Breast epithelium (tissue), 3 donors: ENCODE measurements at regions not wholly inside any gene's neighbourhood (a gene's known extent, or its start where the extent isn't known, plus 50 kb on each side); places are given as distances from the start of the nearest gene placed in this dataset.

Source experiments
- CTCF ChIP-seq, 3 donors: fragments of 450-650 bp; IDR thresholded peaks; one replicate each; pipeline ENCODE4 v1.5.1; 2016 to 2017; ENCODE audit warnings: antibody characterized with exemption in 3 of 3, mild to moderate bottlenecking in 3 of 3, moderate library complexity in 3 of 3
- POLR2A ChIP-seq: fragments of 450-650 bp; IDR thresholded peaks from one replicate; pipeline ENCODE4 v1.6.1; 2016; ENCODE audit warnings: antibody characterized with exemption, mild to moderate bottlenecking, moderate library complexity
- POLR2AphosphoS5 ChIP-seq, 3 donors: sonication (generic); formaldehyde crosslinking; IDR thresholded peaks; one replicate each; pipeline ENCODE4 v1.6.1; 2017; ENCODE audit warnings: antibody characterized with exemption in 3 of 3

GRCh38 chr7:32228601-32229000, 158.4 kb upstream of the PDE1C start:
- TF ChIP-seq CTCF (IDR thresholded peaks at IDR 0.05) (no peak), POLR2A (no peak), POLR2AphosphoS5 (IDR thresholded peaks at IDR 0.05) (no peak)
